Esophagus (tissue), 2 donors: ENCODE measurements at regions not wholly inside any gene's neighbourhood (a gene's known extent, or its start where the extent isn't known, plus 50 kb on each side); places are given as distances from the start of the nearest gene placed in this dataset.
"Not testable (repeated sequence)": the region's sequence is repeated elsewhere in the genome, so short reads cannot be mapped to it uniquely, and the experiment has no call there.

Experiments
- H3K27ac ChIP-seq, 2 donors: one replicate each; pipeline ENCODE4 v1.5.1; 2013; ENCODE audit warnings: low read depth in 2 of 2, mild to moderate bottlenecking in 2 of 2, inconsistent platforms in 1 of 2, low read length in 1 of 2, moderate library complexity in 1 of 2
- H3K27me3 ChIP-seq, 2 donors: one replicate each; pipeline ENCODE4 v1.6.1; 2013; ENCODE audit warnings: low read length in 2 of 2, control low read depth in 1 of 2, mild to moderate bottlenecking in 1 of 2; ENCODE audit not compliant: insufficient read depth in 2 of 2, control insufficient read depth in 1 of 2
- H3K36me3 ChIP-seq, 2 donors: one replicate each; pipeline ENCODE4 v1.6.1; 2013; ENCODE audit warnings: low read length in 1 of 2; ENCODE audit not compliant: control insufficient read depth in 2 of 2, insufficient read depth in 2 of 2
- H3K4me1 ChIP-seq, 2 donors: one replicate each; pipeline ENCODE4 v1.6.1; 2013; ENCODE audit warnings: low read length in 1 of 2; ENCODE audit not compliant: control insufficient read depth in 2 of 2, insufficient read depth in 2 of 2
- H3K4me3 ChIP-seq, 2 donors: one replicate each; pipeline ENCODE4 v1.5.1; 2013; ENCODE audit warnings: low read length in 2 of 2, mild to moderate bottlenecking in 2 of 2, low read depth in 1 of 2, moderate library complexity in 1 of 2
- H3K9me3 ChIP-seq, 2 donors: one replicate each; pipeline ENCODE4 v1.6.1; 2013; ENCODE audit warnings: mild to moderate bottlenecking in 2 of 2, low read depth in 1 of 2, low read length in 1 of 2, moderate library complexity in 1 of 2; ENCODE audit not compliant: control insufficient read depth in 2 of 2, insufficient read depth in 1 of 2
- WGBS, 2 donors: extraction: QIAGEN DNeasy Blood & Tissue Kit; methylation state at CpG; one replicate each; pipeline ENCODE4 v1.1.7; 2013; 5-methylcytosine and 5-hydroxymethylcytosine counted together
- donor health status: healthy with polysubstance abuse.
- donor health status: Bipolar disorder and iron deficiency.

DNA sequence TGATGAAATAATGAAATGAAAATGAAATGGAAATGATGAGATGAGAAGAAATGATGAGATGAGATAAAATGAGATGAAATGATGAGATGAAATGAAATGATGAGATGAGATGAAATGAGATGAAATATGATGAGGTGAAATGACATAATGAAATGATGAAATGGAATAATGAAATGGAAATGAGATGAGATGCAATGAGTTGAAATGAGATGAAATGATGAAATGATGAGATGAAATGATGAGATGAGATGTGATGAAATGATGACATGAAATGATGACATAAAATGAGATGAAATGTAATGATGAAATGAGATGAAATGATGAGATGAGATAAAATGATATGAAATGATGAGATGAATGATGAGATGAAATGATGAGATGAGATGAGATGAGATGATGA, 342.7 kb upstream of the PLGLB1 start:
- H3K4me3 ChIP-seq, H3K36me3 ChIP-seq, H3K4me1 ChIP-seq, H3K27ac ChIP-seq, H3K9me3 ChIP-seq, H3K27me3 ChIP-seq: not testable (repeated sequence)

DNA sequence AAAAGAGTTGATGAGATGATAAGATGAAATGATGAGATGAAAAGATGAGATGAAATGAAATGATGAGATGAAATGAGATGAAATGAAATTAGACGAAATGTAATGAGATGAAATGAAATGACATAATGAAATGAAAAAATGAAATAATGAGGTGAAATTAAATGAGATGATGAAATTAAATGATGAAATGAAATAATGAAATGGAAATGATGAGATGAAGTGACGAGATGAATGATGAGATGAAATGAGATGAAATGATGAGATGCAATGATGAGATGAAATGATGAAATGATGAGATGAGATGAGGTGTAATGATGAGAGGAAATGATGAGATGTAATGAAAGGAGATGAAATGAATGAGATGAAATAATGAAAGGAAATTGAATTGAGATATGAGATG, 343.4 kb upstream of the PLGLB1 start:
- not testable (repeated sequence) for H3K27ac ChIP-seq, H3K9me3 ChIP-seq, H3K4me3 ChIP-seq, H3K4me1 ChIP-seq, H3K36me3 ChIP-seq, H3K27me3 ChIP-seq
- 76 to 79% methylated on average over 2 of the region's 2 CpGs for WGBS, 2 donors

DNA sequence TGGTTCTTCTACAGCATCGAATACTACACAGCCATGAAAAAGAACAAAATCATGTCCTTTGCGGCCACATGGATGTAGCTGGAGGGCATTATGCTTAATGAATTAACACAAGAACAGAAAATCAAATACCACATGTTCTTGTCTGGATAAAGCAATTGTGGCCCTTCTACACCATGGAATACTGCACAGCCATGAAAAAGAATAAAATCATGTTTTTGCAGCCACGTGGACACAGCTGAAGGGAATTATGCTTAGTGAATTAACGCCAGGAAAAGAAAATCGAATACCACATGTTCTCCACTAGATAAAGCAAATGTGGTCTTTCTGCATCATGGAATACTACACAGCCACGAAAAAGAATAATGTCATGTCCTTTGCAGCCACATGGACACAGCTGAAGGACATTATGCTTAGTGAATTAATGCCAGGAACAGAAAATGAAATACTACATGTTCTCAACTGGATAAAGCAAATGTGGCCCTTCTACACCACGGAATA, 361.8 kb upstream of the PLGLB2 start:
- not testable (repeated sequence) for H3K9me3 ChIP-seq, H3K27ac ChIP-seq, H3K27me3 ChIP-seq, H3K4me1 ChIP-seq, H3K36me3 ChIP-seq, H3K4me3 ChIP-seq
- 82 to 83% methylated on average over 6 of the region's 7 CpGs for WGBS, 2 donors

DNA sequence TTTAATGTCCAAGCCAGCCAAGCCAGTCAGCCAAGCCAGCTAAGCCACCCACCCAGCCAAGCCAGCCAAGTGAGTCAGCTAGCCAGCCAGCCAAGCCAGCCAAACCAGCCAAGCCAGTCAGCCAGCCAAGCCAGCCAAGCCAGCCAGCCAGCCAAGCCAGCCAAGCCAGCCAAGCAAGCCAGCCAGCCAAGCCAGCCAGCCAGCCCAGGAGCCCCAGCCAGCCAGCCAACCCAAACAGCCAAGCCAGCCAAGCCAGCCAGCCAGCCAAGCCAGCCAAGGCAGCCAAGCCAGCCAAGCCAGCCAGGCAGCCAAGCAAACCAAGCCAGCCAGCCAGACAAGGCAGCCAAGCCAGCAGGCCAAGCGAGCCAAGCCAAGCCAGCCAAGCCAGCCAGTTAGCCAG, 352.1 kb upstream of the PLGLB2 start:
- H3K4me1 ChIP-seq, H3K27ac ChIP-seq, H3K36me3 ChIP-seq, H3K9me3 ChIP-seq, H3K27me3 ChIP-seq, H3K4me3 ChIP-seq: not testable (repeated sequence)
- WGBS, 2 donors: 51 to 60% methylated on average over 1 of the region's 1 CpG

DNA sequence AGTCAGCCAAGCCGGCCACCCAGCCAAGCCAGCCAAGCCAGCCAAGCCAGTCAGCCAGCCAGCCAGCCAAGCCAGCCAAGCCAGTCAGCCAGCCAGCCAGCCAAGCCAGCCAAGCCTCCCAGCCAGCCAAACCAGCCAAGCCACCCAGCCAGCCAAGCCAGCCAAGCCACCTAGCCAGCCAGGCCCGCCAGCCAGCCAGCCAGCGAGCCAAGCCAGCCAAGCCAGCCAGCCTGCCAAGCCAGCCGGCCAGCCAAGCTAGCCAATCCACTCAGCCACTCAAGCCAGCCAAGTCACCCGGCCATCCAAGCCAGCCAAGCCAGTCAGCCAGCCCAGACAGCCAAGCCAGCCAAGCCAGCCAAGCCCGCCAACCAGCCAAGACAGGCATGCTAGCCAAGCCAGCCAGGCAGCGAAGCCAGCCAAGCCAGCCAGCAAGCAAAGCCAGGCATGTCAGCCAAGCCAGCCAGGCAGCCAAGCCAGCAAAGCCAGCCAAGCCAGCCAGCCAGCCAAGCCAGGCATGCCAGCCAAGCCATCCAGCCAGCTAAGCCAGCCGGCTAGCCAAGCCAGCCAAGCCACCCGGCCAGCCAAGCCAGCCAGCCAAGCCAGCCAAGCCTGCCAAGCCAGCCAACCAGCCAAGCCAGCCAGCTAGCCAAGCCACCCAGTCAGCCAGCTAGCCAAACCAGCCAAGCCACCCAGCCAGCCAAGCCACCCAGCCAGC, 351.2 kb upstream of the PLGLB2 start:
- 53 to 69% methylated on average over 7 to 9 of the region's 9 CpGs for WGBS, 2 donors

DNA sequence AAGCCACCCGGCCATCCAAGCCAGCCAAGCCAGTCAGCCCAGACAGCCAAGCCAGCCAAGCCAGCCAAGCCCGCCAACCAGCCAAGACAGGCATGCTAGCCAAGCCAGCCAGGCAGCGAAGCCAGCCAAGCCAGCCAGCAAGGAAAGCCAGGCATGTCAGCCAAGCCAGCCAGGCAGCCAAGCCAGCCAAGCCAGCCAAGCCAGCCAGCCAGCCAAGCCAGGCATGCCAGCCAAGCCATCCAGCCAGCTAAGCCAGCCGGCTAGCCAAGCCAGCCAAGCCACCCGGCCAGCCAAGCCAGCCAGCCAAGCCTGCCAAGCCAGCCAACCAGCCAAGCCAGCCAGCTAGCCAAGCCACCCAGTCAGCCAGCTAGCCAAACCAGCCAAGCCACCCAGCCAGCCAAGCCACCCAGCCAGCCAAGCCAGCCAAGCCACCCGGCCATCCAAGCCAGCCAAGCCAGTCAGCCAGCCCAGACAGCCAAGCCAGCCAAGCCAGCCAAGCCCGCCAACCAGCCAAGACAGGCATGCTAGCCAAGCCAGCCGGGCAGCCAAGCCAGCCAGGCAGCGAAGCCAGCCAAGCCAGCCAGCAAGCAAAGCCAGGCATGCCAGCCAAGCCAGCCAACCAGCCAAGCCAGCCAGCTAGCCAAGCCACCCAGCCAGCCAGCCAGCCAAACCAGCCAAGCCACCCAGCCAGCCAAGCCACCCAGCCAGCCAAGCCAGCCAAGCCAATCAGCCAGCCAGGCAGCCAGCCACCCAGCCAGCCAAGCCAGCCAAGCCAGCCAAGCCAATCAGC, 350.4 kb upstream of the PLGLB2 start:
- H3K9me3 ChIP-seq, H3K36me3 ChIP-seq, H3K4me3 ChIP-seq, H3K4me1 ChIP-seq, H3K27ac ChIP-seq, H3K27me3 ChIP-seq: not testable (repeated sequence)
- 48 to 77% methylated on average over 5 to 9 of the region's 9 CpGs for WGBS, 2 donors

More for the DNA sequence above, 351.2 kb upstream of the PLGLB2 start:
- not testable (repeated sequence) for H3K36me3 ChIP-seq, H3K4me3 ChIP-seq, H3K4me1 ChIP-seq, H3K27me3 ChIP-seq, H3K9me3 ChIP-seq, H3K27ac ChIP-seq

DNA sequence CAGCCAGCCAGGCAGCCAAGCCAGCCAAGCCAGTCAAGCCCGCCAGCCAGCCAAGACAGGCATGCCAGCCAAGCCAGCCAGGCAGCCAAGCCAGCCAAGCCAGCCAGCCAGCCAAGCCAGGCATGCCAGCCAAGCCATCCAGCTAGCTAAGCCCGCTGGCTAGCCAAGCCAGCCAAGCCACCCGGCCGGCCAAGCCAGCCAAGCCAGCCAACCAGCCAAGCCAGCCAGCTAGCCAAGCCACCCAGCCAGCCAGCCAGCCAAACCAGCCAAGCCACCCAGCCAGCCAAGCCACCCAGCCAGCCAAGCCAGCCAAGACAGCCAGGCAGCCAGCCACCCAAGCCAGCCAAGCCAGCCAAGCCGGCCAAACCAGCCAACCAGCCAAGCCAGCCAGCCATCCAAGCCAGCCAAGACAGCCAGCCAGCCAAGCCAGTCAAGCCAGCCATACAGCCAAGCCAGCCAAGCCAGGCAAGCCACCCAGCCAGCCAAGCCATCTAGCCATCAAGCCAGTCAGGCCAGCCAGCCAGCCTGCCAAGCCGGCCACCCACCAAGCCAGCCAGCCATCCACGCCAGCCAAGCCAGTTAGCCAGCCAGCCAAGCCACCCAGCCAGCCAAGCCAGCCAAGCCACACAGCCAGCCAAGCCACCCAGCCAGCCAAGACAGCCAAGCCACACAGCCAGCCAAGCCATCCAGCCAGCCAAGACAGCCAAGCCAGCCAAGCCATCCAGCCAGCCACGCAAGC, 349.2 kb upstream of the PLGLB2 start:
- WGBS, 2 donors: 67 to 77% methylated on average over 6 to 7 of the region's 8 CpGs
- H3K36me3 ChIP-seq, H3K4me1 ChIP-seq, H3K27ac ChIP-seq, H3K27me3 ChIP-seq, H3K9me3 ChIP-seq, H3K4me3 ChIP-seq: not testable (repeated sequence)

DNA sequence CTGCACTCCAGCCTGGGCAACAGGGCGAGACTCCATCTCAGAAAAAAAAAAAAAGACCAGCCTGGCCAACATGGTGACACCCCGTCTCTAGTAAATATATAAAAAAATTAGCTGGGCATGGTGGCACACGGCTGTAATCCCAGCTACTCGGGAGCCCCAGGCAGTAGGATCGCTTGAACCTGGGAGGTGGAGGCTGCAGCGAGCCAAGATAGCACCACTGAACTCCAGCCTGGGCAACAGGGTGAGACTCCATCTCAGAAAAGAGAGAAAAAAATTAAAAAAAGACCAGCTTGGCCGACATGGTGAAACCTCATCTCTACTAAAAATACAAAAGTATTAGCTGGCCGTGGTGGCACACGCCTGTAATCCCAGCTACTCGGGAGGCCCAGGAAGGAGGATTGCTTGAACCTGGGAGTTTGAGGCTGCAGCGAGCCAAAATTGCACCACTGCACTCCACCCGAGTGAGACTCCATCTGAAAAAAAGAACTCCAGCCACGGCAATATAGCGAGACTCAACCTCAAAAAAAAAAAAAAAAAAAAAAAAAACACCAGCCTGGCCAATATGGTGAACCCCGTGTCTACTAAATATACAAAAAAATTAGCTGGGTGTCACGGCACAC, 346.1 kb upstream of the PLGLB2 start:
- H3K9me3 ChIP-seq: peaks cover 0 to 6% of the 10 kb centered on the region in 2 donors
- H3K27me3 ChIP-seq: no peaks in the 10 kb centered on the region
- H3K27ac ChIP-seq: no peak overlapping the region
- no peak overlapping the region for H3K4me3 ChIP-seq
- no peaks in the 10 kb centered on the region for H3K4me1 ChIP-seq
- WGBS, 2 donors: 81 to 85% methylated on average over 16 of the region's 16 CpGs
- no peaks in the 10 kb centered on the region for H3K36me3 ChIP-seq

DNA sequence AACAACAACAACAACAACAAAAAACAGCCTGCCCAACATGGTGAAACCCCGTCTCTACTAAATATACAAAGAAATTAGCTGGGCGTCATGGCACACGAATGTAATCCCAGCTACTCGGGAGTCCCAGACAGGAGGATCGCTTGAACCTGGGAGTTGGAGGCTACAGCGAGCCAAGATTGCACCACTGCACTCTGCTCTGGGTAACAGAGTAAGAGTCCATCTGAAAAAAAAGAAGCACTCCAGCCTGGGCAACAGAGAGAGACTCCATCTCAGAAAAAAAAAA, 344.1 kb upstream of the PLGLB2 start:
- no peak overlapping the region for H3K27ac ChIP-seq
- H3K36me3 ChIP-seq: no peaks in the 10 kb centered on the region
- 95 to 97% methylated on average over 6 of the region's 6 CpGs for WGBS, 2 donors
- no peak overlapping the region for H3K4me3 ChIP-seq
- no peaks in the 10 kb centered on the region for H3K27me3 ChIP-seq
- H3K9me3 ChIP-seq: peaks cover 0 to 6% of the 10 kb centered on the region in 2 donors
- no peaks in the 10 kb centered on the region for H3K4me1 ChIP-seq
